ENCODE measurements at regions not wholly inside any gene's neighbourhood (a gene's known extent, or its start where the extent isn't known, plus 50 kb on each side); places are given as distances from the start of the nearest gene placed in this dataset.
A peak's percentile ranks its signal among the peaks of the same experiment; 100 is the strongest.
"Not testable (repeated sequence)": the region's sequence is repeated elsewhere in the genome, so short reads cannot be mapped to it uniquely, and the experiment has no call there.

GRCh38 chr15:62889141-62889661 lies 153.3 kb upstream of the TPM1 start:
- no peak for DNase-seq

- no peak for DNase-seq
These were observed 152.6 kb upstream of the TPM1 start for GRCh38 chr15:62889734-62890505.

DNA sequence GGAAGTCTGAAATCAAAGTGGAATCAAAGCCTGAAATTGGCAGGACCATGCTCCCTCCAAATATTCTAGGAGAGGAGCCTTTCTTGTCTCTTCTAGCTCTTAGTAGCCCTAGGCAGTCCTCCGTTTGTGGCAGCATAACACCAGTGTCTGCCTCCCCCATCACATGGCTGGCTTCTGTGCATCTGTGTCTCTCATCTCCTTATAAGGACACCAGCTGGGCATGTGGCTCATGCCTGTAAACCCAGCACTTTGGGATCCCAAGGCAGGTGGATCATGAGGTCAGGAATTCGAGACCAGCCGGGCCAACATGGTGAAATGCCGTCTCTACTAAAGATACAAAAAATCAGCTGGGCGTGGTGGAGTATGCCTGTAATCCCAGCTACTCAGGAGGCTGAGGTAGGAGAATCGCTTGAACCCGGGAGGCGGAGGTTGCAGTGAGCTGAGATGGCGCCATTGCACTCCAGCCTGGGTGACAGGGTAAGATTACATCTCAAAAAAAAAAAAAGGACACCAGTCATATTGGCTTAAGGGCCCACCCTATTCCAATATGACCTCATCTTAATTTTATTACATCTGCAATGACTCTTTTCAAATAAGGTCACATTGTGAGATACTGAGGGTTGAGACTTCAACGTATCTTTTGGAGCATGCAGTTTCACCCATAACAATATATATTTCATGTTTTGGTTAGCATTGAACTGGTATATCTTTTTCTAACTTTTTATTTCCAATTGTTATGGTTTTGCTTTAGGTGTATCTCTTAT lies 148.0 kb upstream of the TPM1 start:
- no peak for DNase-seq

- no peak for DNase-seq
These were observed 147.2 kb upstream of the TPM1 start for GRCh38 chr15:62895139-62895866.

DNA sequence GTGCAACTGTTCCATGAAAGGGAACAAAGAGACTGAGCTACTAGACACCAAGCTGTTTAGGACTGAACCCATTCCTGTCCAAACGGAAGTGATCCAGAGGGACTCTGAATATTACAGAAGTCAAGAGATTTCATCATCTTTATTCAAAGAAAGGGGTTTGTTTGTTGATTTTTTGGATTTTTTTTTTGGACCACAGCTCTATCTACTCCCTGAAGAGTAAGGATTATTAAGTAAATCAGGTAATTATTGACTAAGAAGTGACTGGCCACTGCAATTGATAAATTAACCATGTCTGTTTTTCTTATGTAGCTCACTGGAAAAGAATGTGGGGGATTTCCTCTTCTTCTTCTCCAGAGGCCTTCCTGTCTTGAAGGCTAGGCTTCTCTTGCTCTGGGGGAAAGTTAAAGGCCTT lies 146.6 kb upstream of the TPM1 start:
- peak; percentile 54 for DNase-seq

DNA sequence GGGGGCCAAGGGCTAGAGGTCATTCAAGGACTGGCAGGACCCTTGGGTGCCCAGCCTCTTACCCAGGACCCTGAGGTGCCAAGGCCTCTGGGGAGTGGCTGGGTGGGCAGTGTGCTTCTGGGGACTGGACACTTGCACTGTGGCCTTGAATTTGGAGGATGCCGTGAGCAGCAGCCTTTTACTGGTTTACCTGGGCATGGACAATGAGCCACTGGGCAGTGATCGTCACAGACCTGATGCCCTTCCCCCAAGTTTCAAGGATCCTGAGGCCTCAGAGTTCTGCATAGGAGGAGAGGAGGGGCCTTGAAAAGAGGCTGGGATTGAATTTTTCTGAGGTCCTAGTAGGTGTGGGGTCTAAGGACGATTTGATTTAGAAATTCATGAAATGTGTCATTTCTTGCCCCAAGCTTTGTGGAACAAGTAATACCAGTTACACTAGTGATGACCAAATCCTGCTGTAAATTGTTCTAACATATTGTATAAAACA lies 146.1 kb upstream of the TPM1 start:
- DNase-seq, result peak; percentile 36

DNA sequence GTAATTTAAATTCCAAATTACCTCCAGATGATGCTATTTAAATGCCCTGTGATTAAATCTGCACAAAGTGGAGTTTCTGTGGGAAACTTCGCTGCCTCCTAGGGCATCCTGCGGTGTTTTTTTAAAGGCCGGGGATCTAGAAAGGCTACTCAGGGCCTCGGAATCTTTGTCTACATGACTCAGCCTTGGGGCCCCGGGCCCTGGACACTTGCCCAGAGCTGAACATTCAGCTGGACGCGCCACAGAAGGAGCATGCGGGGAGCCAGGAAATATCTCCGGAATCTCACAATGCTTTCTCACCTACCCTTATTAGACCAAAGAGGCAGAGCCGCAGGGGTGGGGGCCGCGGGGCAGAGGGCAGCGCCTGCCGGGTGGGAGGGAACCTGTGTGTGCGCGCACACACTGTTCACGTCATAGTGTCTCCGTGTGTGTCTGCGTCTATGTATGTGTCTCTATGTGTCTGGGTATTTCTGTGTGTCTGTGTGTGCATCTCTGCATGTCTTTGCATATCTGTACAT lies 145.5 kb upstream of the TPM1 start:
- peak; percentile 74 for DNase-seq

DNA sequence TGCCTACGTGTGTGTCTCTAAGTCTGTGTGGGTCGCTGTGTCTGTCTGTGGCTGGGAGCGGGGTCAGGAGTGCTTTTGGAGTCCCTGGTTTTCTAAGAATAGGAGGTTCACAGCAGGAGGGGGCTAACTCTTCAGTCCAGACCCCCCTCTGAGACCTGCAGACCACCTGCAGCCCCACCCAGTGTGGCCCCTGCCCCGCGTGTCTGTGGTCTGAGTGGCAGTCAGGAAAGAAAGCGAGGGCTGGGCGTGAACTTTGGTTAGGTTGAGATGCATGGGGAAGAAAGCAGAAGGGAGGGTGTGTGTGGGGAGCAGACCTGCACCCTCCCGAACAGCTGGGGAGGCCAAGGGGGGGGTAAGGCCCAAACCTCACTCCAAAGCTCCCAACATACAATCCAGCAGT lies 144.9 kb upstream of the TPM1 start:
- no peak for DNase-seq

DNA sequence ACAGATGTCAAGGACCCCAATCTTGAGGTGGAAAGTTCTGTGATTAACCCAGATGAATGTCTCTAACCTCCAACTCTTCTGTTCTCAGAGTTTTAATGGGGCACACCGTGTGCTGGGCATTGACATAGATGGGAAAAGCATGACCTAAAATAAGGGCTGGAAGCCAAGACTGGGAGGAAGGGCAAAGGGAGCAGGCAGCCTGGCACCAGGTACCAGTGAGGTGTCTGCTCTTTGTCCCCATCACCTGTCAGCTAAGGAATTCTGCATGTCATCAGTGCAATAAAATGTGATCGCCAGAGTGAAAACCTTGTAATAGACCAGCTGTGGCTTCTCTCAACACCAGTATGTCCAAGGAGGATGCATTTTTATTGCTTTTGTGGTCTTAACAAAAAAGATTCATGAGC lies 143.5 kb upstream of the TPM1 start:
- DNase-seq, result peak; percentile 54

- DNase-seq, result no peak
These were observed 142.3 kb upstream of the TPM1 start for GRCh38 chr15:62900071-62900802.

- DNase-seq, result no peak
These were observed 141.5 kb upstream of the TPM1 start for GRCh38 chr15:62901087-62901486.

DNA sequence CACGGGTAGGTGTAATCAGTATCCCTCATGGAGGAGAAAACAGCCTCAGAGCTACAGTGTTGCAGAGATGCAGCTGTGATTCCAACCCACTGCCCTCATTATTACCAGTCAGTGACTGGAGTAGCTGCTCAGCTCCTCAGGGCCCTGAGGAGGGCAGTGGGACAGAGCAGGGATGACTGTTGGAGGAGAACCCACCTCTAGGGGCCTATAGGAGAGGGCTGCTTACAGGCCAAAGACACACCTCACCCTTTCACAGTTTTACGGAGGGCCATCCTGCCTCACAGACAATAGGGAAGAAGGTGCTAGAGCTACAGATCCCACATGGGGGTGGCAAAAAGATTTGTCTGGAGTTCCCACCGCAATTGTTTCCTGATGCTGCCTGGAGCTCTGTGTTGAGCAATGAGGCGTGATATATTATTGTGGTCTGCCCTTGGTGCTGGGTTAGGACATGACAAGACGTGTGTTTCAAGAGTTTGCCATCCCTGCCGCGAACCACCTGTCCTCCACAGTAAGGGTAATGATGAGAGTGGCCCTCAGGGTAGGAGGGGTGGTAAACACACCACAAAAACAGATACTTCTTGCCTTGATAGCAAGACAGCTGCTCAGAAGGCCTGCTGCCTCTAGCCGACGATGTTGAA lies 140.5 kb upstream of the TPM1 start:
- DNase-seq, result no peak

- no peak for DNase-seq
These were observed 139.7 kb upstream of the TPM1 start for GRCh38 chr15:62902821-62903220.

DNA sequence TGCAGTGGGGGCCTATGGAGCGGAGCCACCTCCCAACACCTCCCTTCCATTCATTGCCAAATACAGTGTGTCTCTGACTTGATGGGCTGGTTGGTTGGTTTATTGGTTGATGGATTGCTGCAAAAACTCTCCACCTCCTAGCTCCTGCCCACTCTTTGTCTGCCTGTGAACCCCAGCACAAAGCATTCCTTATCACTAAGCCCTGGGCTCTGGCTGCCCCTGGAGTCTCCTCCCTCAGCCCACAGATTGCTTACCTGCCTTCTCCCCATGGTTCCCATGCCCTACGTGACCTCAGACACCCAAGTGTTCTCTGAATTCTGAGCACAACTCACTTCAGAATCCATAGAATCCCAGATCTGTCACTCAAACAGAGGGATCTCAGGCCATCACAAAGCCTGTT lies 139.1 kb upstream of the TPM1 start:
- DNase-seq, result no peak

DNA sequence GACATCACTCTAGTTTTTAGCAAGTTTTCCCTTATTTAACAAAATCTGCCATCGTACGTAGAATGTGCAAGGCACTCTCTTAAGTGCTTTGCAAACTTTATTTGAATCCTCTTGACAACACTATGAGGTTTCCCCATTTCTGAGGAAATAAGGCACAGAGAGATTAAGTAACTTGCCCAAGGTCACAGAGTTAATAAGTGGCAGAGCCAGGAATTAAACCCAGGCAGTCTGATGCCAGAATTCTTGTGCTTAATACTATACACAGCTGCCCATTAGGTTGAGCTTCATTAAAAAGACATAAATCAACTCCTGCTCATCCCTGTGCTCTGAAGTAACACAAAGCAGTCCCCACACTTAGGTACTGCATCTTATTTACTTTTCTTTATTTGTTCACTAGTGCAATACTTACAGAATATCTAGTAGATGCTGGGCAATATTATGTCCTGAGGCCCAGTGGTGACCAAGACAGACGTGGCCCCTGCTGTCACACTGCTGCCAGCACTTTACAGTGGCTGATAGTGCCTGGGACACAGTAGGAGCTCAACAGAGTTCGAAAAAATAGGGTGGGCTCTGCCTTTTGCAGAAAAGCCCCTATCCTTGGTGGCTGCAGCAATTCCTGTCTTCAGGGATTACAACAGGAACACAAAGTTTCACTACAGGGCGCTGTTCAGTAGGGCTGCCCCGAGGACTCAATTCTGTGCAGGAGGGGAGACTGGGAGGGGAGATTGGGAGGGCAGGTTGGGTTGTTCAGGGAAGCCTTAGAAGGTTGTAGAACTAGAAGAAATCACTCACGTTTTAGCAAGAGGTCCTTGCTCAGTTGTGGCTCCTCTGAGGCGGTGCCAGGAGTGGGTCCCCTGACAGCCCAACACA lies 138.3 kb upstream of the TPM1 start:
- DNase-seq, result no peak

- DNase-seq, result no peak
These were observed 135.9 kb upstream of the TPM1 start for GRCh38 chr15:62906627-62907026.

DNA sequence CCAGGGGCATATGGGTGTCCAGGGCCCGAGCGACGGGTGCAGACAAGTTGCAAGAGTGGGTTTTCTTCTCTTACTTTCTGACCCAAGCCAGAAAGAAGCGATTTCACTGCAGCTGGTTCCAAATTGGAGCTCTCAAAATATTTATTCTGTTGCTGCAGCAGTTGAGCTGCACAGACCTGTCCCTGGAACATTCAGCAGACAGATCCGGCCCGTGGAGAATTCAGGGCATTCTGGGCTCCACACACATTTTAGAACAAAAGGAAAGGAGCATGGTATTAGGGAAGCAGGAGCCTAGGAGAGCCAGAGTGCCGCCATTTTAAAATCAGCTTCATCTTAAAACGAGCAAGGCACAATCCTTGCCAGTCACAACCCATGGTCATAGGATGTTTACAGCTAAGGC lies 135.3 kb upstream of the TPM1 start:
- no peak for DNase-seq

- DNase-seq, result not testable (repeated sequence)
These were observed 134.2 kb upstream of the TPM1 start for GRCh38 chr15:62908341-62908740.

DNA sequence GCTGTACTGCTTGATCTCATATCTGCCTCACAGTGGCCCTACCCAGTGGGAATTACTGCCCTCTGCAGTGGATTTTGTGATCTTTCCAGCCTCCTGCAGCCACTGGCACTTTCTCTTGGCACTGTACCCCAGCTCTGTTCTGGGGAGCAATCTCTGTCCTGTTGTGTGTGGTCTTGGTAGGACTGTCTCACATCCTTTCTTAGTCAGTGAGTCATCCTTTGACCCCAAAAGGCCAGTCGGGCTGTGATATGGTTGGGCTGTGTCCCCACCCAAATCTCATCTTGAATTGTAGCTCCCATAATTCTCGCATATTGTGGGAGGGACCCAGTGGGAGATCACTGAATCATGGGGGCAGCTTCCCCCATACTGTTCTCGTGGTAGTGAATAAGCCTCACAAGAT lies 133.3 kb upstream of the TPM1 start:
- DNase-seq, result no peak

DNA sequence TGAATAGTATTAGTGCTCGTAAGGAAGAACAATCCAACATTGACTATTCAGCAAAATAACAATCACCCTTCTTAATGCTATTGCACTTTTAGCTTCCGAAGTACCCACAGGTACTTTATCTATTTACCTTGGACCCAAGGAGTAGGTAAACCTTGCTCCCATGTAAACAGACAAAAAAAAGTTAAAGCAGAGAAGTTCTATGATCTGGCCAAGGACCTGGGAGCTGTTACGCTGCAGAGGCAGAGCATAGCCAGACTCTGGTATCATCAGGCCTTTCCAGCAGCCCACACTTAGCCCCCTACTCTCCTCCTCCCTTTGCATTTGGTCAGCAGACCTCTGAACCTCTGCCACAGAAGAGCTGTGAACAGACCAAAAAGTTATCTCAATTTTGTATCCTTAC lies 130.3 kb upstream of the TPM1 start:
- no peak for DNase-seq
